ENCODE measurements at regions not wholly inside any gene's neighbourhood (a gene's known extent, or its start where the extent isn't known, plus 50 kb on each side); places are given as distances from the start of the nearest gene placed in this dataset.

DNA sequence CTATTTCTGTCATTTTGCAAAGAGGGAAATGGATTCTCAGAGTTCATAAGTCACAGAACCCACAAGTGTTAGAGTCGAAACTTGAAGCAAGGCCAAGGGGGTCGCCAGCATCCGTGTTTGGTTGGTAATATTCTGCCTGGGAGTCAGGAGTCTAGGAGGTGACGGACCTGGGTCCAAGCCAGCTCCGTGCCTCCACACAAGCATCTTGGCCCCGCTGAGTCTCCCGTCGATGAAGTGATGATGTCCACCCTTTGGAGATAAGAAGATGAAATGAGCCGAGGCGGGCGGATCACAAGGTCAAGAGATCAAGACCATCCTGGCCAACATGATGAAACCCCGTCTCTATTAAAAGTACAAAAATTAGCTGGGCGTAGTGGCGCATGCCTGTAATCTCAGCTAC, 53.2 kb upstream of the TNRC6C start:
- DNase-seq (ENCODE audit: low read depth in 2 of 3, low spot score in 1 of 3) = no peak

DNA sequence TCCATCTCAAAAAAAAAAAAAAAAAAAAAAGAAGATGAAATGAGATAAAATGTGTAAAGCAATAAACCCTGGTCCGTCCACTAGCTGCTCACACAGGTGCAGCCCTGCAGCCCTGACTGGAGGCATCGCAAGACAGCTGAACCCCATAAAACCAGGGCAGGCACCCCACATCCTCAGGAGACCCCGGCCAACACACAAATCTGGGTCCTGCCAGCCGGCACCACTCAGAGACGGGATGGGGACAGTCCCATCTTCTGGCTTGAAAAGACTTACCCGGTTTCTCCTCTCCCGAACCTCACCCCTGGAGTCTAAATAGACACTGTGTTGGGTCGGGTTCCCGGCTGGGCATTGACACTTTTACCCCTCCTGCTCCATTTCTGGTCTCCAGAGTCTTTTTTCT, 52.7 kb upstream of the TNRC6C start:
- DNase-seq (ENCODE audit: low read depth in 2 of 3, low spot score in 1 of 3) = no peak

DNA sequence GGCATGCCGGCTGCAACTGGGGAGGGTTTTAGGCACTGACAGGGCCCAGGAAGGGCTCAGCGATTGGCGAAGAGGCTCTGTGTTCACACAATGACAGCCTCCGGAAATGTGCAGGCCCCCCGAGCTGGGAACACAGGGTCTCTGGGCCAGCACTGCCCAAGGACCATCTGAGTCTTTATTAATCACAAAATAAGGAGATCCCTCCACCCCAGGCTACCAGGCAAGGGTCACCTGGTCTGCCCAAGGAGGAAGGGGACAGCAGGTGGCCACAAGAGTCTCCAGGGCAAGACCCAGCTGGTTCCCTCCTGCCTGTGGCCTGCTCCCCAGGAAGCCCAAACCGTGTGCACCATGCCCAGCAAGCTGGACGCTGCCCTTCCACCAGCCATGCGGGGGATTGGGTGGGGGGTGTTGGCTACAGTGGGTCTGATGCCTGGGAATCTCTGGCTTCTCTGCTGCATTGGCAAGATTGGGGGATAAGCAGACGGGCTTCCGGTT, 52.1 kb upstream of the TNRC6C start:
- DNase-seq (ENCODE audit: low read depth in 2 of 3, low spot score in 1 of 3) = no peak

DNA sequence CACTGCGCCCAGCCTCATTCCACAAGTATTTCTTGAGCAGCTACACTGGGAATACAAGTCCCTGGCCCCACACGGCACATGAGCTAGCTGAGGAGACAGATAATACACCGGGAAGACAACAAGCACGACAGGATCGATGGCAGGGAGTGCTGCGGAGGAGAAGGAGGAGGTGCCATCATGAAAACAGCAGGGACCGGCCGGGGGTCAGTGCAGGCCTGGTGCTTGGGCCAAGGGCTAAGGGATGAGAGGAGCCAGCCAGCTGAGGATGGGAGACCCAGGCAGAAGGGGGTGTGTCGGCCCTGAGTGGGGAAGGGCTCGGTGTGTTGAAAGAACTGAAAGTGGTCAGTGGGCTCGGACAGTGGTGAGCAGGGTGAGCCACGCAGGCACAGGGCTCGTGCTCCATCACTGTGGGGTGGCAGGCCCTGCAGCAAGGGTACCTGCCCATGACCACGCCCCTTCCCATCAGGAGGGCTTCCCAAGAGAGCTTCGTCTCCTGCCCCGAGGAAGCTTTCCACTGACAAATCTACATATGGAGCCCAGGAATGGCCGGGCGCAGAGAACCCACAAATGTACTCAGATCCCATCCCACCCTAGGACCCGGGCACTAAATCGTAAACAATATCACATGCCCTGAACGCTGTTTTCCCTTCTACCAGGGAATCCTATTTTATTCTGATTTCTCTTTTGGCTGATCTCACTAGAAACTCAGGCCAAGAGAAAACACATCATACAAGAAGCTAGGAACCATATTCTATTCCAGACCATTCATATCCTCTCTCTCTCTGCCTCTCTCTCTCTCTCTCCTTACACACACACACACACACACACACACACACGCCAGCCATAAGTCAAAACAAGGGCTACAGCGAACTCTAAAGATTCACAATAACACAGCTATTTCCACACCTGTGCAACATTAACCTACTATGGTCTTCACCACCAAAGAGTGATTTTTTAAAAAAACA, 50.7 kb upstream of the TNRC6C start:
- DNase-seq (ENCODE audit: low read depth in 2 of 3, low spot score in 1 of 3) = no peak

DNA sequence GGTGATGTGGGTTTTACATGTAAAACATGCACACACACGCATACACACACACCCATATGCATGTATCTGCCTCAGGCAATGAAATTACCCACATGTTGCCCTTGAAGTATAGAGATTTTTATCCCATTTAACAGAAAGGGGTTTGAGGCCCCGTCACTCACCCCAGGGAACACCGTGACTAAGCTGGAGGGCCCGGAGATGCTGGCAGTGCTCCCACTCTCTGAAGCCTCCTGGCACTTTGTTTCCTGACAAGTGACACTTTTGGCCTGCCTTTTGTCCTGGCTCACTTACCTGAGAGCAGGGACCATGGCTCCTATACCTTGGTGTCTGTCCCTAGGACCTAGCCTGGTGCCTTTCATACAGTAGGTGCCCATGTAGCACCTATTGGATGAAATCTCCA, 50.0 kb upstream of the TNRC6C start:
- no peak for DNase-seq (ENCODE audit: low read depth in 2 of 3, low spot score in 1 of 3)
